H9 (cell line): ENCODE measurements at regions not wholly inside any gene's neighbourhood (a gene's known extent, or its start where the extent isn't known, plus 50 kb on each side); places are given as distances from the start of the nearest gene placed in this dataset.

Experiments
- DNase-seq: peaks from one replicate; pipeline ENCODE4 v3.0.0-alpha.2; 2017
- H2AFZ ChIP-seq: one replicate; pipeline ENCODE4 v1.6.1; 2013; ENCODE audit warnings: mild to moderate bottlenecking, low read length, control low read depth, moderate library complexity
- H2AK5ac ChIP-seq: 2 replicates; pipeline ENCODE4 v1.6.1; 2013; ENCODE audit warnings: low read length, control low read depth, mixed read lengths; ENCODE audit not compliant: insufficient read length
- H2BK120ac ChIP-seq: one replicate; pipeline ENCODE4 v1.6.1; 2013; ENCODE audit warnings: low read depth, mild to moderate bottlenecking, low read length, control low read depth, inconsistent platforms; ENCODE audit not compliant: poor library complexity, severe bottlenecking
- H2BK12ac ChIP-seq: 2 replicates; pipeline ENCODE4 v1.6.1; 2013; ENCODE audit warnings: low read length, control low read depth, mixed read lengths, low read depth; ENCODE audit not compliant: insufficient read length
- H2BK15ac ChIP-seq: 2 replicates; pipeline ENCODE4 v1.6.1; 2013; ENCODE audit warnings: low read depth, low read length, control low read depth
- H2BK20ac ChIP-seq: one replicate; pipeline ENCODE4 v1.6.1; 2013; ENCODE audit warnings: low read depth, mild to moderate bottlenecking, low read length, control low read depth, inconsistent platforms; ENCODE audit not compliant: poor library complexity, severe bottlenecking
- H2BK5ac ChIP-seq: 2 replicates; pipeline ENCODE4 v1.6.1; 2013; ENCODE audit warnings: low read length, control low read depth, mixed read lengths; ENCODE audit not compliant: insufficient read length
- H3K14ac ChIP-seq: 2 replicates; pipeline ENCODE4 v1.6.1; 2013; ENCODE audit warnings: low read length, control low read depth; ENCODE audit not compliant: insufficient read depth
- H3K18ac ChIP-seq: 2 replicates; pipeline ENCODE4 v1.6.1; 2013; ENCODE audit warnings: low read depth, mild to moderate bottlenecking, mixed read lengths, low read length, control low read depth; ENCODE audit not compliant: insufficient read length
- H3K23ac ChIP-seq: 2 replicates; pipeline ENCODE4 v1.6.1; 2013; ENCODE audit warnings: low read length, control low read depth, mixed read lengths, low read depth; ENCODE audit not compliant: insufficient read length
- H3K23me2 ChIP-seq: 2 replicates; pipeline ENCODE4 v1.6.1; 2013; ENCODE audit warnings: low read depth, mild to moderate bottlenecking, mixed read lengths, low read length, control low read depth; ENCODE audit not compliant: insufficient read length, poor library complexity, severe bottlenecking
- H3K27ac ChIP-seq: 2 replicates; pipeline ENCODE4 v1.5.1; 2013; ENCODE audit warnings: low read length, control low read depth, mixed read lengths, low read depth; ENCODE audit not compliant: insufficient read length
- H3K27me3 ChIP-seq: 2 replicates; pipeline ENCODE4 v1.6.1; 2013; ENCODE audit warnings: low read length, control low read depth, inconsistent platforms; ENCODE audit not compliant: insufficient read depth
- H3K4ac ChIP-seq: 2 replicates; pipeline ENCODE4 v1.6.1; 2013; ENCODE audit warnings: low read depth, mild to moderate bottlenecking, control low read depth, inconsistent platforms, low read length, moderate library complexity
- H3K4me1 ChIP-seq: 2 replicates; pipeline ENCODE4 v1.6.1; 2013; ENCODE audit warnings: low read length, control low read depth, inconsistent platforms; ENCODE audit not compliant: insufficient read depth
- H3K4me2 ChIP-seq: 2 replicates; pipeline ENCODE4 v1.6.1; 2013; ENCODE audit warnings: low read length, control low read depth, mixed read lengths; ENCODE audit not compliant: insufficient read length, insufficient read depth
- H3K56ac ChIP-seq: 2 replicates; pipeline ENCODE4 v1.6.1; 2013; ENCODE audit warnings: low read depth, mild to moderate bottlenecking, mixed read lengths, low read length, control low read depth; ENCODE audit not compliant: insufficient read length
- H3K79me1 ChIP-seq: 2 replicates; pipeline ENCODE4 v1.6.1; 2013; ENCODE audit warnings: low read depth, mild to moderate bottlenecking, moderate library complexity, low read length, control low read depth, inconsistent platforms; ENCODE audit not compliant: insufficient read depth, poor library complexity, severe bottlenecking
- H3K79me2 ChIP-seq: 2 replicates; pipeline ENCODE4 v1.6.1; 2013; ENCODE audit warnings: low read length, control low read depth, inconsistent platforms; ENCODE audit not compliant: insufficient read depth
- H3K9ac ChIP-seq: 2 replicates; pipeline ENCODE4 v1.6.1; 2013; ENCODE audit warnings: low read length, control low read depth, mixed read lengths; ENCODE audit not compliant: insufficient read length; ENCODE audit errors: extremely low read depth
- H3K9me3 ChIP-seq: one replicate; pipeline ENCODE4 v1.6.1; 2013; ENCODE audit warnings: low read depth, low read length, inconsistent platforms; ENCODE audit not compliant: control insufficient read depth
- H3T11ph ChIP-seq: one replicate; pipeline ENCODE4 v1.6.1; 2013; ENCODE audit warnings: mild to moderate bottlenecking, low read length, control low read depth, inconsistent platforms
- H4K20me1 ChIP-seq: one replicate; pipeline ENCODE4 v1.6.1; 2013; ENCODE audit not compliant: control insufficient read depth, insufficient read length, insufficient read depth
- H4K5ac ChIP-seq: 2 replicates; pipeline ENCODE4 v1.6.1; 2013; ENCODE audit warnings: low read depth, mild to moderate bottlenecking, mixed read lengths, low read length, control low read depth; ENCODE audit not compliant: insufficient read length
- H4K8ac ChIP-seq: replicated peaks from 2 replicates; pipeline ENCODE4 v1.6.1; 2013; ENCODE audit warnings: low read length, control low read depth, mixed read lengths, low read depth; ENCODE audit not compliant: insufficient read length
- H4K91ac ChIP-seq: 2 replicates; pipeline ENCODE4 v1.6.1; 2013; ENCODE audit warnings: low read depth, mild to moderate bottlenecking, moderate library complexity, mixed read lengths, low read length, control low read depth; ENCODE audit not compliant: insufficient read length
- H3K27ac Mint-ChIP-seq, 3 experiments: 2 replicates in 2 of 3; 3 replicates in 1 of 3; pipeline ENCODE4 v1.8.0; 2020 to 2021; ENCODE audit warnings: mixed read lengths in 3 of 3, mild to moderate bottlenecking in 1 of 3, moderate library complexity in 1 of 3
- H3K27me3 Mint-ChIP-seq: 2 replicates; pipeline ENCODE4 v1.8.0; 2021; ENCODE audit warnings: low read depth, mild to moderate bottlenecking, moderate library complexity, mixed read lengths
- H3K36me3 Mint-ChIP-seq, 3 experiments: 2 replicates in 2 of 3; 3 replicates in 1 of 3; pipeline ENCODE4 v1.8.0; 2020 to 2021; ENCODE audit warnings: low read depth in 3 of 3, mixed read lengths in 3 of 3; ENCODE audit not compliant: insufficient read depth in 1 of 3
- H3K4me1 Mint-ChIP-seq, 2 experiments: 2 replicates each; pipeline ENCODE4 v1.8.0; 2020; ENCODE audit warnings: mixed read lengths in 2 of 2
- H3K4me3 Mint-ChIP-seq, 2 experiments: 2 replicates in 1 of 2; 3 replicates in 1 of 2; pipeline ENCODE4 v1.8.0; 2020 to 2021; ENCODE audit warnings: mild to moderate bottlenecking in 2 of 2, mixed read lengths in 2 of 2, moderate library complexity in 1 of 2
- H3K9me3 Mint-ChIP-seq, 2 experiments: 2 replicates in 1 of 2; 3 replicates in 1 of 2; pipeline ENCODE4 v1.8.0; 2020; ENCODE audit warnings: mild to moderate bottlenecking in 2 of 2, mixed read lengths in 2 of 2, moderate library complexity in 1 of 2
- WGBS: extraction: QIAGEN DNeasy Blood & Tissue Kit; methylation state at CpG from one replicate; pipeline ENCODE4 v1.1.7; 2013; ENCODE audit warnings: missing lambda C conversion rate, low lambda C conversion rate, mixed read lengths; ENCODE audit not compliant: insufficient read length; ENCODE audit errors: extremely low coverage; 5-methylcytosine and 5-hydroxymethylcytosine counted together
- TF ChIP-seq, protein P1 (sequence below): fragments of 200-600 bp; sonication (generic); conservative IDR thresholded peaks from 3 replicates; pipeline ENCODE4 v1.8.0; 2021; ENCODE audit warnings: antibody characterized with exemption, mild to moderate bottlenecking

DNA sequence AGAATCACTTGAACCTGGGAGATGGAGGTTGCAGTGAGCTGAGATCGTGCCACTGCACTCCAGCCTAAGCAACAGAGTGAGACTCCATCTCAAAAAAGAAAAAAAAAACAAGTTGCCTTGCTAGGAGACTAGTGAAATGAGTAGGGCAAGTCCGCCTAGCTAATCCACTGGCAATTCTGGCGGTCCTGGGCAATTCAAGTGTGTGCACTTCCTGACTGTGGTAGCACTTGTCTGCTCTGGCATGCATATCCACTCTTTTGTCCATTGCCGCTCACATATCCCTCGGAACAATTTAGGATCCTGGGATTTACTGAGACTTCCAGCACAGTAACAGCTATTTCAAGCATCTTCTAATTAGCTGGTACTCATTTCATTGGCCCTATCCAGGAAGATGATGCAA, 426.3 kb upstream of the ADGRL2 start:
- Histone ChIP-seq H2BK15ac (no peak overlapping the region), H2AK5ac (no peak overlapping the region), H3K4ac (no peak overlapping the region), H3K27ac (no peak overlapping the region), H2AFZ (no peak overlapping the region), H4K5ac (no peak overlapping the region), H3K56ac (no peak overlapping the region), H3K18ac (no peak overlapping the region), H2BK5ac (no peak overlapping the region), H3K9ac (no peak overlapping the region), H3K79me1 (no peaks in the 10 kb centered on the region), H3K4me1 (peaks cover under 1% of the 10 kb centered on the region; the same call in 1 of the 2 replicates), H3K9me3 (no peaks in the 10 kb centered on the region), H4K8ac (no peak overlapping the region), H3K79me2 (no peaks in the 10 kb centered on the region), H2BK12ac (no peak overlapping the region), H3K27me3 (no peaks in the 10 kb centered on the region; the same call in 1 of the 2 replicates), H2BK20ac (no peak overlapping the region), H3K14ac (no peak overlapping the region), H4K20me1 (no peaks in the 10 kb centered on the region), H2BK120ac (no peak overlapping the region), H3K23ac (no peak overlapping the region), H3T11ph (no peak overlapping the region), H3K4me2 (no peak overlapping the region), H3K23me2 (no peaks in the 10 kb centered on the region), H4K91ac (no peak overlapping the region)
- H3K36me3 Mint-ChIP-seq, result peaks cover 0 to 2% (median 0%) of the 10 kb centered on the region in 3 experiments; a peak in 1 of 7 replicates
- H3K4me3 Mint-ChIP-seq, result no peak overlapping the region
- DNase-seq, result no peak
- H3K27me3 Mint-ChIP-seq, result no peaks in the 10 kb centered on the region
- H3K27ac Mint-ChIP-seq, result no peak overlapping the region
- no peaks in the 10 kb centered on the region for H3K9me3 Mint-ChIP-seq
- TF ChIP-seq, protein P1, sequence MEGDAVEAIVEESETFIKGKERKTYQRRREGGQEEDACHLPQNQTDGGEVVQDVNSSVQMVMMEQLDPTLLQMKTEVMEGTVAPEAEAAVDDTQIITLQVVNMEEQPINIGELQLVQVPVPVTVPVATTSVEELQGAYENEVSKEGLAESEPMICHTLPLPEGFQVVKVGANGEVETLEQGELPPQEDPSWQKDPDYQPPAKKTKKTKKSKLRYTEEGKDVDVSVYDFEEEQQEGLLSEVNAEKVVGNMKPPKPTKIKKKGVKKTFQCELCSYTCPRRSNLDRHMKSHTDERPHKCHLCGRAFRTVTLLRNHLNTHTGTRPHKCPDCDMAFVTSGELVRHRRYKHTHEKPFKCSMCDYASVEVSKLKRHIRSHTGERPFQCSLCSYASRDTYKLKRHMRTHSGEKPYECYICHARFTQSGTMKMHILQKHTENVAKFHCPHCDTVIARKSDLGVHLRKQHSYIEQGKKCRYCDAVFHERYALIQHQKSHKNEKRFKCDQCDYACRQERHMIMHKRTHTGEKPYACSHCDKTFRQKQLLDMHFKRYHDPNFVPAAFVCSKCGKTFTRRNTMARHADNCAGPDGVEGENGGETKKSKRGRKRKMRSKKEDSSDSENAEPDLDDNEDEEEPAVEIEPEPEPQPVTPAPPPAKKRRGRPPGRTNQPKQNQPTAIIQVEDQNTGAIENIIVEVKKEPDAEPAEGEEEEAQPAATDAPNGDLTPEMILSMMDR, result no peak
- peaks cover 11 to 18% of the 10 kb centered on the region in 2 experiments for H3K4me1 Mint-ChIP-seq
- WGBS, result no CpG with 5 or more reads among the region's 5 CpGs
